HepG2 (cell line): ENCODE measurements at regions not wholly inside any gene's neighbourhood (a gene's known extent, or its start where the extent isn't known, plus 50 kb on each side); places are given as distances from the start of the nearest gene placed in this dataset.
A peak's percentile ranks its signal among the peaks of the same experiment; 100 is the strongest.

Experiments used
- CEBPG ChIP-seq: IDR thresholded peaks from 2 replicates; pipeline ENCODE4 v1.6.1; 2016
- CREB1 ChIP-seq, 2 experiments: fragments of 450-650 bp in 1 of 2; IDR thresholded peaks; 2 replicates each; pipeline ENCODE4 v1.6.1; 2016 to 2017; ENCODE audit warnings: control low read depth in 1 of 2, mild to moderate bottlenecking in 1 of 2, missing compliant biosample characterization in 1 of 2, missing genetic modification characterization in 1 of 2
- EZH2 ChIP-seq: conservative IDR thresholded peaks from 2 replicates; pipeline ENCODE4 v1.6.1; 2012; ENCODE audit warnings: mild to moderate bottlenecking, low read depth, low read length, moderate library complexity
- FOXK2 ChIP-seq: fragments of 450-650 bp; IDR thresholded peaks from 2 replicates; pipeline ENCODE4 v1.6.1; 2016
- GATAD2A ChIP-seq: IDR thresholded peaks from 2 replicates; pipeline ENCODE4 v1.6.1; 2016
- HNRNPLL ChIP-seq: fragments of 200-400 bp; formaldehyde crosslinking; IDR thresholded peaks from 2 replicates; pipeline ENCODE4 v1.6.1; 2017; ENCODE audit warnings: mild to moderate bottlenecking, low read depth, low read length; ENCODE audit not compliant: poor library complexity, severe bottlenecking
- MTA1 ChIP-seq: sonication (generic); formaldehyde crosslinking; IDR thresholded peaks from 2 replicates; pipeline ENCODE4 v1.4.0; 2020; ENCODE audit warnings: missing genetic modification reagents, mild to moderate bottlenecking, borderline replicate concordance
- NFIC ChIP-seq: IDR thresholded peaks from 2 replicates; pipeline ENCODE4 v1.6.1; 2012; ENCODE audit warnings: mild to moderate bottlenecking, low read length, inconsistent platforms
- PTBP1 ChIP-seq: fragments of 200-400 bp; formaldehyde crosslinking; IDR thresholded peaks from 2 replicates; pipeline ENCODE4 v1.6.1; 2018; ENCODE audit warnings: low read length, low read depth; ENCODE audit not compliant: poor library complexity, severe bottlenecking
- RAD51 ChIP-seq: fragments of 450-650 bp; IDR thresholded peaks from 2 replicates; pipeline ENCODE4 v1.6.1; 2016; ENCODE audit warnings: borderline replicate concordance
- RORA ChIP-seq: sonication (generic); formaldehyde crosslinking; IDR thresholded peaks from 2 replicates; pipeline ENCODE4 v1.5.0; 2020; ENCODE audit warnings: mild to moderate bottlenecking, missing genetic modification reagents, moderate library complexity
- SRSF1 ChIP-seq: fragments of 200-400 bp; formaldehyde crosslinking; optimal IDR thresholded peaks from 2 replicates; pipeline ENCODE3; 2017; ENCODE audit warnings: mild to moderate bottlenecking, low read depth, low read length, moderate library complexity
- SYNCRIP ChIP-seq: fragments of 200-400 bp; formaldehyde crosslinking; IDR thresholded peaks from 2 replicates; pipeline ENCODE4 v1.6.1; 2018; ENCODE audit warnings: mild to moderate bottlenecking, low read depth, low read length; ENCODE audit not compliant: insufficient read depth
- TAF1 ChIP-seq: sonication (generic); formaldehyde crosslinking; IDR thresholded peaks from 2 replicates; pipeline ENCODE4 v1.4.0; 2020; ENCODE audit warnings: missing genetic modification reagents
- ZNF18 ChIP-seq: sonication (generic); formaldehyde crosslinking; IDR thresholded peaks from 2 replicates; pipeline ENCODE4 v1.8.0; 2022; ENCODE audit warnings: mild to moderate bottlenecking, missing genetic modification reagents; ENCODE audit not compliant: insufficient replicate concordance
- ZNF292 ChIP-seq: sonication (generic); formaldehyde crosslinking; IDR thresholded peaks from 2 replicates; pipeline ENCODE4 v1.8.1; 2022; ENCODE audit warnings: mild to moderate bottlenecking, low read depth, missing genetic modification reagents, borderline replicate concordance
- ZNF451 ChIP-seq: sonication (generic); formaldehyde crosslinking; IDR thresholded peaks from 2 replicates; pipeline ENCODE4 v1.5.0; 2020; ENCODE audit warnings: mild to moderate bottlenecking, missing genetic modification reagents
- ZNF501 ChIP-seq: sonication (generic); formaldehyde crosslinking; IDR thresholded peaks from 2 replicates; pipeline ENCODE4 v1.5.1; 2020; ENCODE audit warnings: mild to moderate bottlenecking, moderate library complexity, missing genetic modification reagents
- ZNF777 ChIP-seq: sonication (generic); formaldehyde crosslinking; IDR thresholded peaks from 2 replicates; pipeline ENCODE4 v1.4.0; 2020; ENCODE audit warnings: missing genetic modification reagents
- ZNF792 ChIP-seq: IDR thresholded peaks from 2 replicates; pipeline ENCODE4 v1.6.1; 2016
- TF ChIP-seq, protein P1 (sequence below): sonication (generic); formaldehyde crosslinking; IDR thresholded peaks from 2 replicates; pipeline ENCODE4 v1.4.0; 2020; ENCODE audit warnings: missing genetic modification reagents
- TF ChIP-seq, protein P2 (sequence below): sonication (generic); formaldehyde crosslinking; IDR thresholded peaks from 2 replicates; pipeline ENCODE4 v1.5.0; 2020; ENCODE audit warnings: mild to moderate bottlenecking, missing genetic modification reagents
- TF ChIP-seq, protein P3 (sequence below): sonication (generic); formaldehyde crosslinking; IDR thresholded peaks from 2 replicates; pipeline ENCODE4 v1.8.0; 2022; ENCODE audit warnings: mild to moderate bottlenecking, missing genetic modification reagents, borderline replicate concordance
- TF ChIP-seq, protein P4 (sequence below): IDR thresholded peaks from 2 replicates; pipeline ENCODE4 v1.4.0; 2020; ENCODE audit warnings: mild to moderate bottlenecking, missing genetic modification reagents

DNA sequence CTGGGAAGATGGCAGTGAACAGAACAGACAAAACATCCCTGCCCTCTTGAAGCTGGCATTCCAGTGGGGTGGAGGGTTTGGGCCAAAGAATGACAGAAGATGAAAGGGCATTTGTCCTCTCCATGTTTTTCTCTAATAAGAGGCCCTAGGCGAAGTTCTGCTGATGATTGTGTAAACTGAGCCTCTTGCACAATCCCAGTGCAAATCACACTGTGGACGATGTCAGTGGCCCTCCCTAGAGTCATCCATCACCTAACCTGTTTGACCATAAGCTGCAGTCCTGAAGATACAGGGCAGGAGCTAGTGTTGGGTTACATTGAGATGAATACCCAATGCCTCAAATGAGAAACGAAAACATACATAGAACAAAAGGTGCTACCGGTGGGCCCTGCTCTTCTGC, 622.4 kb upstream of the TBX3 start (continued):
- TF ChIP-seq RAD51 (no peak), CREB1 (IDR thresholded peaks at IDR 0.05) (no peak), CREB1 (CRISPR knock-in tag; IDR thresholded peaks at IDR 0.05) (no peak), FOXK2 (no peak), RORA (CRISPR knock-in tag) (no peak), TAF1 (CRISPR knock-in tag) (no peak), ZNF451 (CRISPR knock-in tag) (no peak), ZNF501 (CRISPR knock-in tag) (no peak), SYNCRIP (no peak), CEBPG (peak; percentile 70; the same call in 1 of the 2 replicates), MTA1 (CRISPR knock-in tag) (no peak), PTBP1 (no peak), ZNF292 (CRISPR knock-in tag) (no peak), GATAD2A (CRISPR knock-in tag) (peak; percentile 30; the same call in 1 of the 2 replicates), ZNF777 (CRISPR knock-in tag) (no peak), ZNF792 (CRISPR knock-in tag) (no peak), NFIC (no peak), HNRNPLL (no peak), ZNF18 (no peak), EZH2 (no peak), SRSF1 (no peak)
- TF ChIP-seq, protein P1, sequence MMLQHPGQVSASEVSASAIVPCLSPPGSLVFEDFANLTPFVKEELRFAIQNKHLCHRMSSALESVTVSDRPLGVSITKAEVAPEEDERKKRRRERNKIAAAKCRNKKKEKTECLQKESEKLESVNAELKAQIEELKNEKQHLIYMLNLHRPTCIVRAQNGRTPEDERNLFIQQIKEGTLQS (CRISPR knock-in tag): no peak
- TF ChIP-seq, protein P2, sequence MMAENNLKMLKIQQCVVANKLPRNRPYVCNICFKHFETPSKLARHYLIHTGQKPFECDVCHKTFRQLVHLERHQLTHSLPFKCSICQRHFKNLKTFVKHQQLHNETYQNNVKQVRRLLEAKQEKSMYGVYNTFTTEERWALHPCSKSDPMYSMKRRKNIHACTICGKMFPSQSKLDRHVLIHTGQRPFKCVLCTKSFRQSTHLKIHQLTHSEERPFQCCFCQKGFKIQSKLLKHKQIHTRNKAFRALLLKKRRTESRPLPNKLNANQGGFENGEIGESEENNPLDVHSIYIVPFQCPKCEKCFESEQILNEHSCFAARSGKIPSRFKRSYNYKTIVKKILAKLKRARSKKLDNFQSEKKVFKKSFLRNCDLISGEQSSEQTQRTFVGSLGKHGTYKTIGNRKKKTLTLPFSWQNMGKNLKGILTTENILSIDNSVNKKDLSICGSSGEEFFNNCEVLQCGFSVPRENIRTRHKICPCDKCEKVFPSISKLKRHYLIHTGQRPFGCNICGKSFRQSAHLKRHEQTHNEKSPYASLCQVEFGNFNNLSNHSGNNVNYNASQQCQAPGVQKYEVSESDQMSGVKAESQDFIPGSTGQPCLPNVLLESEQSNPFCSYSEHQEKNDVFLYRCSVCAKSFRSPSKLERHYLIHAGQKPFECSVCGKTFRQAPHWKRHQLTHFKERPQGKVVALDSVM (CRISPR knock-in tag): no peak
- TF ChIP-seq, protein P3, sequence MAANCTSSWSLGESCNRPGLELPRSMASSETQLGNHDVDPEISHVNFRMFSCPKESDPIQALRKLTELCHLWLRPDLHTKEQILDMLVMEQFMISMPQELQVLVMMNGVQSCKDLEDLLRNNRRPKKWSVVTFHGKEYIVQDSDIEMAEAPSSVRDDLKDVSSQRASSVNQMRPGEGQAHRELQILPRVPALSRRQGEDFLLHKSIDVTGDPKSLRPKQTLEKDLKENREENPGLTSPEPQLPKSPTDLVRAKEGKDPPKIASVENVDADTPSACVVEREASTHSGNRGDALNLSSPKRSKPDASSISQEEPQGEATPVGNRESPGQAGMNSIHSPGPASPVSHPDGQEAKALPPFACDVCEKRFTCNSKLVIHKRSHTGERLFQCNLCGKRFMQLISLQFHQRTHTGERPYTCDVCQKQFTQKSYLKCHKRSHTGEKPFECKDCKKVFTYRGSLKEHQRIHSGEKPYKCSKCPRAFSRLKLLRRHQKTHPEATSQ (CRISPR knock-in tag): no peak
- TF ChIP-seq, protein P4, sequence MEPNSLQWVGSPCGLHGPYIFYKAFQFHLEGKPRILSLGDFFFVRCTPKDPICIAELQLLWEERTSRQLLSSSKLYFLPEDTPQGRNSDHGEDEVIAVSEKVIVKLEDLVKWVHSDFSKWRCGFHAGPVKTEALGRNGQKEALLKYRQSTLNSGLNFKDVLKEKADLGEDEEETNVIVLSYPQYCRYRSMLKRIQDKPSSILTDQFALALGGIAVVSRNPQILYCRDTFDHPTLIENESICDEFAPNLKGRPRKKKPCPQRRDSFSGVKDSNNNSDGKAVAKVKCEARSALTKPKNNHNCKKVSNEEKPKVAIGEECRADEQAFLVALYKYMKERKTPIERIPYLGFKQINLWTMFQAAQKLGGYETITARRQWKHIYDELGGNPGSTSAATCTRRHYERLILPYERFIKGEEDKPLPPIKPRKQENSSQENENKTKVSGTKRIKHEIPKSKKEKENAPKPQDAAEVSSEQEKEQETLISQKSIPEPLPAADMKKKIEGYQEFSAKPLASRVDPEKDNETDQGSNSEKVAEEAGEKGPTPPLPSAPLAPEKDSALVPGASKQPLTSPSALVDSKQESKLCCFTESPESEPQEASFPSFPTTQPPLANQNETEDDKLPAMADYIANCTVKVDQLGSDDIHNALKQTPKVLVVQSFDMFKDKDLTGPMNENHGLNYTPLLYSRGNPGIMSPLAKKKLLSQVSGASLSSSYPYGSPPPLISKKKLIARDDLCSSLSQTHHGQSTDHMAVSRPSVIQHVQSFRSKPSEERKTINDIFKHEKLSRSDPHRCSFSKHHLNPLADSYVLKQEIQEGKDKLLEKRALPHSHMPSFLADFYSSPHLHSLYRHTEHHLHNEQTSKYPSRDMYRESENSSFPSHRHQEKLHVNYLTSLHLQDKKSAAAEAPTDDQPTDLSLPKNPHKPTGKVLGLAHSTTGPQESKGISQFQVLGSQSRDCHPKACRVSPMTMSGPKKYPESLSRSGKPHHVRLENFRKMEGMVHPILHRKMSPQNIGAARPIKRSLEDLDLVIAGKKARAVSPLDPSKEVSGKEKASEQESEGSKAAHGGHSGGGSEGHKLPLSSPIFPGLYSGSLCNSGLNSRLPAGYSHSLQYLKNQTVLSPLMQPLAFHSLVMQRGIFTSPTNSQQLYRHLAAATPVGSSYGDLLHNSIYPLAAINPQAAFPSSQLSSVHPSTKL: 0 out of 2 replicates have a peak, but pooled peaks have one; percentile 15
